Cerebellar cortex (tissue), 1 donor: ENCODE measurements at regions not wholly inside any gene's neighbourhood (a gene's known extent, or its start where the extent isn't known, plus 50 kb on each side); places are given as distances from the start of the nearest gene placed in this dataset.

Experiments used
- DNase-seq: peaks from one replicate; pipeline ENCODE4 v3.0.0-alpha.2; 2015; ENCODE audit warnings: low spot score

DNA sequence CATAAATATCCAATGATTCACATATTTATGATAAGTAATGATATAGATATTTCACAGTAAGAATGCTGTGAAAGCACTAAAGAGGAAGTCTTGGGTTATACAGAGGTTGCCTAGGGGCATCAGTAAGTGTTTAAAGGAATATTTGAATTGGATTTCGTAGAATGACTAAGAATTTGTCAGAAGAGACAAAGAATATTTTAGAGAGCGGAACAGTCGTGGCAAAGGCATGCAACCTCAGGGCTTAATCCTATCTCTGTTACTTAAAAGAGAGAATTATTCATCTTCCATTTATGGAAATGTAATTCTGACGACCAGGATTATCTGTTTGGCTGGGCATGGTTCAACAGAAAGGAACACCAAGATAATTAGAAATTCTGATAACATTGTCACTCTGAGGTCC lies 171.9 kb upstream of the NR5A2 start:
- DNase-seq: no peak

DNA sequence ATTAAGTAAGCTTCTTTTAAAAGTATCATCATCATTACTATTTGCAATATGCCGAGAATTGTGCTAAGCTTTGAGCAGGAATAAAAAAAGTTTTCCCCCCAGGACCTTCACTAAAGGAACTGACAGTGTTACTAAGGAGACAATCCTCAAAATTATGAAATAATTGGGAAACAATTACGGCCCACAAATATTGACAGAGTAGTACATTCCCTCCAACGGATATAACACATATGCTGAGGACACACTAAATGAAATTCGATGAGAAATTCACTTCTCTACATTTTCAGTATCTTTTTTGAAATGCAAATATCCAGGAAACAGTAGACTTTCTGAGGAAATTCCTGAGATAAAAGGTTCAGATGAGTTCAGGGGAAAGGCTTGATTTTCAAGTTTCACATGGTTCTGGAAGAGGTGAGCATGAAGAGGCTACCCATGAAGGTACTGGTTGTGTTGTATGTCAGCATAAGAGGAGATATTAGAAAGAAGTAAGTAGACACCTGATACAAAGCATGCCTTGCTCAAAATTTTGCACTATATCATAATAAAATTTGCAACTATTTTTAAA lies 171.2 kb upstream of the NR5A2 start:
- no peak for DNase-seq

DNA sequence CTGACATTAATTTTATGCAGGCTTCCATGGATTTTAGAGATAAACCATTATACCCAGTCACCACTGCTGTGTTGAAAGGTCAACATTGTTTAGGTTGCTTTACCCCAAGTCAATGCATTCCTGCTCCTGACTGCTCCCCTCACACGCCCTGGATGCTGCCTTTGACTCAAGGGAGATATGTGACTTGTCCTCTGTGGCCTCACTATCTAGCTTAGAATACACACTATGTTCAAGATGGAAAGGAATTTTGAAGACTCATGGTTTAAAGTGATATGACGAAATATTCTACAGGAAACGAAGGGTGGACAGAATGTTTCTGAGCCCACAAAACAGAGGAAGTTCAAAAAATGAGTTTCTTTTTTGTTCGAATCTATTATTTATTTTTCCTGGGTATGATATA lies 170.4 kb upstream of the NR5A2 start:
- DNase-seq: no peak

DNA sequence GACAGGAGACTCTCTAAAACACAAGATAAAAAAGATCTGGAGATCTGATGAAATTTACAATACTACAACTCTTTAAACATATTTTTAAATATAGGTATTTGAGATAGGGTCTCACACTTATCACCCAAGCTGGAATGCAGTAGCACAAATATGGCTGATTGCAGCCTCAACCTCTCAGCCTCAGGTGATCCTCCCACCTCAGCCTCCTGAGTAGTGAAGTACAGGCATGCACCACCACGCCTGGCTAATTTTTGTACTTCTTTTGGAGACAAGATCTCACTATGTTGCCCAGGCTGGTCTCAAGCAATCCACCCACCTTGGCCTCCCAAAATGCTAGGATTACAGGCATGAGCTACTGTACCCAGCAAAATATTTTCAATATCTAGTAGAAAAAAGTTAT lies 170.0 kb upstream of the NR5A2 start:
- no peak for DNase-seq

DNA sequence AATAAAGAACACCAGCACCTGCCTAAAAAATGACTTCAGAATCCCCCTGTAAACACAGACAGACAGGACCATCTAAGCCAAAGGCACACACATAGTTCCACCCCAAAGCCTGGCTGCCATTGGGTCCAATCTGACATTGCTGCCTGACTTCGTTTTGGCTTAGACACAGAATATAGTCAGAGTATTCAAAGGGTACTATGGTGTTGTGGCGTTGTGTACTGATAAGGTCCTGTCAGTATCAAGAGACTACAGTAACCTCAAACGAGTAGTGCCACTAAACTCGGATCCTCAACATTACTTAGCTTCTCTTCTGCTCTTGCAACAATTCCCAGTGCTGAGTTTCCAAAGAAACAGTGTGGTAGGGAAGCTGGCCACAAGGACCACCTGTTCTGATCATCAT lies 169.3 kb upstream of the NR5A2 start:
- DNase-seq: no peak

DNA sequence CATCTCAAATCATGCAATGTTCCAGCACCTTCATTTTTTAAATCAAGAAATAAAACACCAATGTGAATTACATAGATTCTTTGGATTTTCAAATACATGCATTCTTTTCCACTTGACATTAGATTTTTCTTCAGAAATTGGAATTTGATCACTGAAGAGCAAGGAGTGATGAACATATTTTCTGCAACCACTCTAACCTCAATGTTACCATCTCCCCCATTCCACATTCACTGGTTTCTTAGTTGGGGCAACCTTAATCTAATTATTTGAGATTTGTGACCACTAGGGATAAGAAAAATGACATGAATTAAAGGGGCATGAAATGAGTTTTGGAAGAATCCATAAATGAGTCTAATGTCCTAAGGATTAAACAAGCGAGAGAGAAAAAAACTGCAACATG lies 168.7 kb upstream of the NR5A2 start:
- no peak for DNase-seq

DNA sequence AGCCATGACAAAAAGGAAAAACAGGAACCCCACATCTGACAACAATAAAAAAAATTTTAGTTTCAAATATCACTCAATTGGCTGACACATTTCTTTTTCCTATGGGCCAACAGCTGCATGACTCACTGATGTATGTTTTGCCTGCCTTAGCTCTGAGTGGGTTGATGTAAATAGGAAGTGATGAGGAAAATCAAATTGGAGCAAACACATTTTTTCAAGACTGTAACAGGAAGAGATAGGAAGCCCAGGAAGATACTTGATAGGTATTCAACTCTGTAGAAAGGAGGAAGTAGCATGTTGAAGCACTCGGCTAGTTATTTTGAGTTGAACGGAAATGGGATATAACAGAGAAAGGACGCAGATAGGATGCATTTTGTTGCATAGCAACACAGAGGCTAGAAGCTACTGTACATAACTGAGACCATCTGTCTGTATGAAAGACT lies 168.0 kb upstream of the NR5A2 start:
- no peak for DNase-seq

DNA sequence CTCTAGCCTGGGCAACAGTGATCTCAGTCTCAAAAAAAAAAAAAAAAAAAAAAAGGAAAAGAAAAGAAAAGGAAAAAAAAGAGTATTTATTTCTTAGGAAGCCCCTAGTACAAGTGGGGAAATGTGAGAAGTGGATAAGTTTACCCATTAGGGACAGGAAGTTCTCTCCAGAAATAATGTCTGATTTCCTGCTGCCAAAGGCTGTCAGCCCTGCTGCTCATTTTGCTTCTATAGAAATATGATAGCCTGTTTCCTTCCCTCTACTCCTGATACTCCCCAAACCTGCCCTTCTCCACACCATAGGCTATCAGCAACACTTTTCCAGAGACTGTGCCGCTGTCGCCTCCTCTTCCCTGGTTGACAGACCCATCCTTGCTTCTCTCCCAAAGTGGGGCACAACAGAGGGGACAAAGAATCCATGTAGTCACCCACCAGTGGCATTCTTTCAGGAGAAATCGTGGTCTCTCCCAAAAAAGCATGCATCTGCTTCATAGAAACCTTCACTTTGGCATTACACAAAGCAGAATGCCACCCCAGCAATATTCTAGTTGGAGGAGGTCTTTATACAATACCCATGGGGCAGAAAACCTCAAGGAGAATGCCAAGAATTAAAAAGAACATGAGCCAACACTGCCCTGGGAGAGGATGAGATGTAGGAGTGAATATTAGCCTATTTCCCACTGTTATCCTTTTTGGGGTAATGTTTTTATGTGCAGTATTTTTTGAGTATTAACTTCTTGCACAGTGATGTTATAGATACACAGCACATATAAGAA lies 166.3 kb upstream of the NR5A2 start:
- no peak for DNase-seq

DNA sequence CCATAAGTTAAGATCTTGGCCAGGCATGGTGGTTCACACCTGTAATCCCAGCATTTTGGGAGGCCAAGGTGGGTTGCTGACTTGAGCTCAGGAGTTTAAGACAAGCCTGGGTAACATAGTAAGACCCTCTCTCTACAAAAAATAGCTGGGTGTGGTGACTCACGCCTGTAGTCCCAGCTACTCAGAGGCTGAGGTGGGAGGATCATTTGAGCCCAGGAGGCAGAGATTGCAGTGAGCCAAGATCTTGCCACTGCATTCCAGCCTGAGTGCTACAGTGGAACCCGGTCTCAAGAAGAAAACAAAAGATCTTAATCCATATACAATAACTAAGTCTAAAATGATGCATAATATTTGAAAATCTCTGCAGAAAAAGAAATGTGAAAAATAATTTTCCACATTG lies 165.5 kb upstream of the NR5A2 start:
- DNase-seq: no peak

DNA sequence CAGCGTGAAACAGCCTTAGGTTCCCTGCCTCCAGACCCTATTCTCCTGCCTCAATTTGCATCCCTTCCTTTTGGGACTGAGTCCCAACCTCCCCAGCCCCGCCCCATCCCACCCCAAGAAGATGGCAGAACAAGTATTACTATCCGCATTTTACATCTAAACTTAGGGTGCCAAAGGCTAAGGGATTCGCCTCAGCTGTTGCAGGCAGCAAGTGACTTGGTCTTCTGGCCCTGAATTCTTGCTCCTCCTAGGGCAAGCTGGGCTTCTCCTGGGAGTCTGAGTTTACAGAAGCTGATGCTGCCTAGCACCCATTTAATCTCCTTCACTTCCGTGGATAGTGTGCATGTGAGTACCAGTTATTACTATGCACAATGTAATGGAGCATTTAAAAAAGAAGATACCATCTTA lies 161.3 kb upstream of the NR5A2 start:
- DNase-seq: no peak

DNA sequence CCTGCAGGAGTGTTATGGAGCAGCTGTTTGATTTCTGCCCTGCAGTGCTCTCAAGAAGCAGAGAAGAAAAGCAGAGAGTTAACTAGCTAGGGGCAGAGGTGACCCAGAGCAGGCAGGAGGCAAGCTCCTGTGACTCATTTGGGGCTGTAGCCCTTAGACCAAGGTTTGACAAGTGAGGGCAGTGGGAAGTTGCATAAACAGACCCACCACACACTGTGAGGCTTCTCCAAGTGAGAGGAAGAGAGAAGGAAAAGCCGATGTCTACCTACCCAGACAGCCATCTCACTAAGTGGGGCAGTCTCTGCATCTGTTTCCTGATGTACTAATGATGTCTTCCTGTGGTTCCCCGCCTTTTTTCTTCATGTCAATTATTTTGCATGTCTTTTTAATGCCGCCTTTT lies 159.9 kb upstream of the NR5A2 start:
- DNase-seq: no peak

DNA sequence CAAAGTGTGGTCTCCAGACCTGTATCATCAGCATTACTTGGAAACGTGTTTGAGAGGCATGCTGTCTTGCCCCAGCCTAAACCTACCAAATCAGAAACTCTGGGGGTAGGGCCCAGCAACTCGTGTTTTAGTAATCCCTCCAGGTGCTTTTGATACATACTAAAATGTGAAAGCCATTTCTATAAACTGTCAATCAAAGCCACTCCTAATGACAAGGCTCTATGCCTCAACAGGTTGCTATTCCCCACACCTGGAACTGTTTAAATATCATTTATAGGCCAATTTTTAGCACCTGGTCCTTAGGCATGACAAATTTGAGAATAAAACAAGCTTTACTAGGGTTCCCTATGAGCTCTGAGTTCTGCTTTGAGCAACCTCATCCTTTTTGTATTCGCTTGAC lies 158.7 kb upstream of the NR5A2 start:
- no peak for DNase-seq

DNA sequence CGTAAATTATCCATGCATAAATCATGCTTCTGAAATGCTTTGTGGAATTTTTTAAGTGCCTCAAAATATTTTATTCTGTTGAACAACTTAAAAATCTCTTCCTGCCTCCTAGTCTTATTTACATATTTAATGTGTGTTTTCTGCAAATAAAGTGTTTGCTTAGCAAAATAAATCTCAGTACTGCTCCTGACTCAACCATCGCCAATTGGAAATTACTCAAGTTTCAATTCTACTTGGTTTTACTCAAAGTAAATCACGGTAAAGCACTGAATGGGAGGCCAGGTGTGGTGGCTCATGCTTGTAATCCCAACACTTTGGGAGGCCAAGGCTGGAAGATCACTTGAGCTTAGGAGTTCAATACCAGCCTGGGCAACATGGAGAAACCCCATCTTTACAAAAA lies 152.2 kb upstream of the NR5A2 start:
- no peak for DNase-seq

DNA sequence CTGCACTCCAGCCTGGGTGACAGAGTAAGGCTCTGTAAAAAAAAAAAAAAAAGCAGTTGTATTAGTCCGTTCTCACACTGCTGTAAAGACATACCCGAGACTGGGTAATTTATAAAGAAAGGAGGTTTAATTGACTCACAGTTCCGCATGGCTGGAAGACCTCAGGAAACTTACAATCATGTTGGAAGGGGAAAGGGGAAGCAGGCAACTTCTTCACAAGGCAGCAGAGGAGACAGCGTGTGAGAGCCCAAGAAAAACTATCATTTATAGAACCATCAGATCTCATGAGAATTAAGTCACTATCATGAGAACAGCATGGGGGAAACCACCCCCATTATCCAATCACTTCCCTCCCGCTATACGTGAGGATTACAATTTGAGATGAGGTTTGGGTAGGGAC lies 151.7 kb upstream of the NR5A2 start:
- DNase-seq: no peak

DNA sequence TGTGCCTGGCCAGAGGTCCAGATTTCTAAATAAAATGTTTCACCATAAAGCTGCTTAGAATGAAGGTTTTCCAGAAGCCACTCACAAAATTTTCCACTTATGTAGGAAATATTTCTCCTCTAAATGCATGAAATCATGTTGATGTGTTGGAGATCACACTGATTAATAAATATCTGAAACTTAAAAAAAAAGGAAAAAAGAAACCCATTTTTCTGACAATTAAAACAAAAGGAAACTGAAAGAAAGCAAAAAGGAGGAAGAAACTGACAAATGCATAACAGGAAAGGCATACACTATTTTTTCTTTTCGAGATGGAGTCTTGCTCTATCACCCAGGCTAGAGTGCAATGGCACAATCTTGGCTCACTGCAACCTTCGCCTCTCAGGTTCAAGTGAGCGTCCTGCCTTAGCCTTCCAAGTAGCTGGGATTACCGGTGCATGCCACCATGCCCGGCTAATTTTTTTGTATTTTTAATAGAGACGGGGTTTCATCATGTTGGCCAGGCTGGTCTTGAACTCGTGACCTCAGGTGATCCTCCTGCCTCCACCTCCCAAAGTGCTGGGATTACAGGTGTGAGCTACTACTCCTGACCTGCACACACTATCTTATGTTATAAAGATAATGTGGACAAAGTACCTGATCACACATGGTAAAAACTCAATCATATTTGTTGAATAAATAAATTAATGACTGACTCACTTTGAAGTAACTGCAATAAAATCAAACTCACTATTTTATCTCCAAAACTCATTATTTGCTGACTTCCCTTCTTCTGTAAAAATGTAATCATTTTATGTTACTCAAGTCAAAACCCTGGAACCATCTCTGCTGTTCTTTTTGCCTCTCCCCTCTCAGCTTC lies 149.8 kb upstream of the NR5A2 start:
- DNase-seq: no peak

DNA sequence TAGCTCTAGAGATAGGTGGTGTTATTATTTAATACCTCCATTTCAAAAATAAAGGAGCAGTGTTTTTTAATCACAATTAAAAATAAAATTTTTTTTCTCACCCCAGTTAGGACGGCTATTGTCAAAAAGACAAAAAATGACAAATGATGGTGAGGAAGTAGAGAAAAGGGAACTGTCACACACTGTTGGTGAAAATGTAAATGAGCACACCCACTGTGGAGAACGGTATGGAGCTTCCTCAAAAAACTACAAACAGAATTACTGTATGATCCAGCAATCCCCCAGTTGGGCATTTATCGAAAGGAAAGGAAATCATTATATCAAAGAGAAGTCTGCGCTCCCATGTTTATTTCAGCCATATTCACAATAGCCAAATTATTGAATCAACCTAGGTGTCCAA lies 148.7 kb upstream of the NR5A2 start:
- DNase-seq: no peak

DNA sequence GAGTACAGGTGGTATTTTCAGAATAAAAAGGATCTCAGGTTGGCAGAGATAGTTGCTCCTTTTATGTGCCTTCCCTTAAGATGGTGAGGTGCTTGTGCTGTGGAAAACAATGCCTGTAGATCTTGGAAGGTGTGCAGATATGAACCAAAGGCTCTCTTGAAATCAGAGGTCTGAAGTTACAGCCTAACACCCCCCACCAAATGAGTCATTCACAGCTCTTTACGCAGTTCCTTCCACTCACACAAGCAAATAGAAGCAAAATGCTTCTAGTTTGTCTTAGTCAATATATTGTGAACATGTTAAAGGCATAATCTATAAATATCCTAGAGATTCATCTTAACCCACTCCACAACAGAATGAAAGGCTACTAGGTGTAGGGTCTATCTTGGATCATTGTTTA lies 128.9 kb upstream of the NR5A2 start:
- DNase-seq: no peak

DNA sequence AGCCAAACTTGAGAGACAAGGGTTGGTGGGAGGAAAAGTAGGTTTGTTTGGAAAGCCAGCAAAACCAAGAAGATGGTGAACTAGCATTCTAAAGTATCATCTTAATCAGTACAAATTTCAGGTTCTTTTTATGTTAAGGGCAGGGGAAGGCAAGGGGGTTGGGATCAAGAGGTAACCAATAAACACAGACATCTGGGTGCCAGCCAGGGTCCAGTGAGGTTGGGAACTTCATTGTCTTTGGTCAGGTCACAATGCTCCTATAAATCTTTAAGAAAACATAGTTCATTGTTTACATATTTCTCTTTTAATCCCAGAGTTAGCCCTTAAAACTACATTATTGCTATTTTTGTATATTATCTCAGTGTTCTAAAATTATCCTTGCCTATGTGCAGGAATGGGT lies 126.2 kb upstream of the NR5A2 start:
- no peak for DNase-seq

DNA sequence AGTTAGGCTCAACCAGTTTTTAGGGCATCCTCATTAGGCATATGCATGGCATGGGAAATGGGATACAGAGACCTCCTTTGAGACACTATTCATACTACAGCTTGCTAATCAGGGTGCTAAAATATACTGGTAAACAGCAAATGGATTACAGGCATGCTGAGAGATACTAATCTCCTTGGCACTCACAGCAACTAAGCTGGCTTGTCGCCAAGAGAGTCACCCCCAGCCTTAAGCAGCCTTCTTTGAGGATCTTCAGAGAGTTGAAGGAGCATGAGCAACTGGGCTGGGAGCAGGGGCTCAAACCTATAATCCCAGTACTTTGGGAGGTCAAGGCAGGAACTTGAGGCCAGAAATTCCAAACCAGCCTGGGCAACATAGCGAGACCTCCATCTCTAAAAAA lies 120.1 kb upstream of the NR5A2 start:
- DNase-seq: no peak

DNA sequence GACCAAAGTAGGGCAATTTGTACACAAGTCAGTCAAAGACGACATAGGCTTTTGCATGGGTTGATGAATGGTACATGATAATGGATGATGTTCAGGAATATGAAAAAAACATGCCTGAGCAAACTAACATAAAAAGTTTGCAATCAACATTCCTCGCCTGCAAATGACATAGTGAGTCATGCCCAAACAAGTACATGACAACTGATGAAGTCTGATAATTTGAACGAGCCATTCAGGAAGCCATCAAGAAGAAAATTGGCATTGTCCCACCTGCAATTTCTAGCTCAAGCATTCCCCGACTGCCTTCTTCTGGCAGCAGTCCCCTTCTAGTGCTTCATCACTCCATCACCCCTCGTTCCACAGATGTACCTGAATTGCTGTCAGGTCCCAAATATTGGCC lies 118.4 kb upstream of the NR5A2 start:
- DNase-seq: no peak

DNA sequence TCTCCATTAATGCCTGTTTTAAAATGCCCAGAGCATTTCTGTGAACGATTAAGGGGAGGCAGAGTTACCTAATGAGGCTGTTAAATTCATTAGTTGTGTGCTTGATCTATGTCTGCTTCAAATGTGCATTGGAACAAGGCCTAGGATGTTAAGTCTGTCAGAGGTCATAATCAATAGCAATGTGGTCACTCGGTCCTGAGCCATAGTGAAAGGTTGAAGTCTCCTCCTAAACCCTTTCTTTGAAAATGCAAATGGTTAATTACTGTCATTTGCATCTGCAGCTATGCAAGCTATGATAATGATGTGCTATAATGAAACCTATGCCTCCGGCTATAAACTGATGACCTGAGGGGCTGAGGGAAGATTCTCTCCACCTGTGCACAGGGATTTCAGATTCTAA lies 114.2 kb upstream of the NR5A2 start:
- DNase-seq: no peak

DNA sequence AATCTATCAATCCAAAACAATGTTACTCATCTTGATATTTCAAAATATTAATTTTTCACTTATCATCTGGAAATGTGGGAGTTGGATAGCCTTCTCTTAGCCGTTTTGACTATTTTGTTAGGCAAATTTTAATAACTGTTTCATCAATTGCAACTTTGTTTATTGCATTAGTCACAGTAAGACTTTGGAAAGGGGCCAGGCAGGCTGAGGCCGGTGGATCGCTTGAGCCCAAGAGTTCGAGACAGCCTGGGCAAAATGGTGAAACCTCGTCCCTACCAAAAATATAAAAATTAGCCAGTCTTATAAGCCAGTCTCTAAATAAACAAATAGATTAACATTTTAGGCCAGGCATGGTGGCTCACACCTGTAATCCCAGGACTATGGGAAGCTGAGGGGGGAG lies 113.0 kb upstream of the NR5A2 start:
- DNase-seq: no peak

DNA sequence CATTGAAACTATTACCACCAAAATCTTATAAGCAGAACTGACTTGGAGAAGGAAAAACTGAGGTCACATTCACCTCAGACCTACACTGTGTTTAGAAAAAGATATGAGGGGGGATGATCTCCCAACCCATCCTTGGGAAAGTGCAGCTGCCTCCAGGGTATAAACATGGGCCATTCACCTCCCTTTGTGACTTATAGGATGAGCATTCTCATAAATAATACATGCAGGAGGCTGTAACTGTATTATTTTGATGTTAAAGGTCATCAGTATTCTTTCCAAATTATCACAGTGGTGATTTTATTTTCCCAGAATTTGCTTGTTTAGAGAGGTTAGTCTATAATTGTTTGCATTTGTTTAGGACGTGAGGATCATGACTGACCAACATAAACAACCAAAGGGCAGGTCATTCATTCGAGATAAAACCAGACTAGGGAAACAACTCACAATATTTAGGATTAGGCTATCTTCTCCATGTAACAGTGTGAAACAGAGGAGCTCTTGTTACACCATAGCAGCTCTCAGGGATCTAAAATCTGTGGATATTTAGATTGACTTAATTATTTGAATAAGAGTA lies 109.2 kb upstream of the NR5A2 start:
- no peak for DNase-seq
